ENCODE measurements at regions not wholly inside any gene's neighbourhood (a gene's known extent, or its start where the extent isn't known, plus 50 kb on each side); places are given as distances from the start of the nearest gene placed in this dataset.

GRCh38 chr10:29117781-29118180, 171.1 kb upstream of the LYZL1 start:
- no peak for TF ChIP-seq CTCF (conservative IDR thresholded peaks at IDR 0.05; ENCODE audit: low read depth in 2 of 2)
- no peak for TF ChIP-seq REST (IDR thresholded peaks at IDR 0.05; ENCODE audit: unreplicated experiment)
- TF ChIP-seq EZH2 (IDR thresholded peaks at IDR 0.05; ENCODE audit: low read depth, unreplicated experiment): no peak
- no peak for TF ChIP-seq POLR2AphosphoS5 (IDR thresholded peaks at IDR 0.05; ENCODE audit: low read depth)

All from GM23338 (cell line).